ENCODE measurements at regions not wholly inside any gene's neighbourhood (a gene's known extent, or its start where the extent isn't known, plus 50 kb on each side); places are given as distances from the start of the nearest gene placed in this dataset.
"Not testable (repeated sequence)": the region's sequence is repeated elsewhere in the genome, so short reads cannot be mapped to it uniquely, and the experiment has no call there.

DNA sequence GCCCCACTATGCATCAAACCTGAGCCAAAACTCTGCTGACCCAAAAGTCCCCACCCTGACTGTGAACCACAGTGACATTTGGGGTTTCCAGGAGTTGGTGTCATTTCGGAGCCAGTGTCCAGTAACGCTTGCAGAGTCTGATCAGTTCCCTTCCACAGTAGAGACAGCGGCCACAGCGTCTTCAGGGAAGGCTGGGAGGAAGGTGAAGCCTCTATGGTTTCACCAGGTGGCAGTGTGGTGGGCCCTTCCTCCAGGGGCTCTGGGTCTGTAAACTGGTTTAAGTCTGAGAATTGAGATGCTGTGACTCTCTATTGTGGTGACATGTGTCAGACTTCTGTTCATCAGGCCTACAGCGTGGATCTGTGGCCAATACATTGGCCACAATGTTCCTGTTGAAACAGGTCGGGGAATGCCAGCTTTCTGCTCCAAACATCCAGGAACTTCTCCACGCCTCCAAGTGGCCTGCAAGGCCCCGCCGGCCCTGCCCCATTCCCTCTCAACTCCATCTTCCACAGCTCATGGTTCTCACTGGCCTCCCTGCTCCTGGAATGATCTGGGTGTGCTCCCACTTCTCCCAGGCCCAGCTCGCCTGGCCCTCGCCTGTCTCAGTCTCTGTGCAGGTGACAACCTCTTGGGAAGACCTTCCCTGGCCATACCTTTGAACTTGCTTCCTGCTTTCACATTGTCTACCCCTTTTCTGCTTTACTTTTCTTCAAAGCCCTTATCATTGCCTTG is 124.5 kb upstream of the FAM20C start:
- no peak for DNase-seq (ENCODE audit: extremely low read depth, low read depth, low spot score)

DNA sequence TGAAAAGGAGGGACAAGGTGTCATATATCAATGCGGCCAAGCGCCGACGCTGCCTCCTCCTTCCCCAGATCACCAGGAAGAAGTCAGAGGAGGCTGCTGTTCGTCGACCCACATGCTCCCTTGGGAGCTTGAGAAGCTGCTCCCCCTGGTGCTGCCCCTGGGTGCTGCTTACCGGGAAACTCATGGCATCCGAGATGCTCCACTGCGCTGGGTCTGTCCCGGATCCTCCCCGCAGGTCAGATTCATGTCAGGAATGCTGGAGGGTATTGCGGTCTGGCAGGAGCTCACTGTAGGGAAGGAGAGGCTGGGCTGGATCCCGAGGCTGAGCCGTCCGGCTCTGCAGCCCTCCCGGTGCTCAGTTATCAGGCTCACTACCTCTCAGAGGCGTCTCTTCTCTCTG is 123.7 kb upstream of the FAM20C start:
- no peak for DNase-seq (ENCODE audit: extremely low read depth, low read depth, low spot score)

DNA sequence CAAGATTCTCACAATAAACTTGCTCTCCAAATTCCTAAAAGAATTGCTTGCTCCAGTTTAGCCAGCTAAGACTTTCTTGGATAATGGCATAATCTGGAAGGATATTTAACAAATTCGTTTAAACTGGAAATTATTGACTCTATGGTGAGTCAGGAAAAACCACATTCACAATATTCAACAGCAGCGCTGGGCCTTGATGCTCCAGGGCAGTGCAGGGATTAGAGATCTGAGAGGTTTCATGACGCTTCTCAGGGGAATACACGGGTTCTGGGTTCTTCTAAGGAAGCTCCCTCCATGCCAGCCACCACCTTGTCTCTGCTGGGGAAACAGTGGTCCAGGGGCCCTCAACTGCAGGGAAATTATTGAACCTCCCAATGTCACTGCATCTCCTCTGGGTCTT is 123.3 kb upstream of the FAM20C start:
- not testable (repeated sequence) for DNase-seq (ENCODE audit: extremely low read depth, low read depth, low spot score)

DNA sequence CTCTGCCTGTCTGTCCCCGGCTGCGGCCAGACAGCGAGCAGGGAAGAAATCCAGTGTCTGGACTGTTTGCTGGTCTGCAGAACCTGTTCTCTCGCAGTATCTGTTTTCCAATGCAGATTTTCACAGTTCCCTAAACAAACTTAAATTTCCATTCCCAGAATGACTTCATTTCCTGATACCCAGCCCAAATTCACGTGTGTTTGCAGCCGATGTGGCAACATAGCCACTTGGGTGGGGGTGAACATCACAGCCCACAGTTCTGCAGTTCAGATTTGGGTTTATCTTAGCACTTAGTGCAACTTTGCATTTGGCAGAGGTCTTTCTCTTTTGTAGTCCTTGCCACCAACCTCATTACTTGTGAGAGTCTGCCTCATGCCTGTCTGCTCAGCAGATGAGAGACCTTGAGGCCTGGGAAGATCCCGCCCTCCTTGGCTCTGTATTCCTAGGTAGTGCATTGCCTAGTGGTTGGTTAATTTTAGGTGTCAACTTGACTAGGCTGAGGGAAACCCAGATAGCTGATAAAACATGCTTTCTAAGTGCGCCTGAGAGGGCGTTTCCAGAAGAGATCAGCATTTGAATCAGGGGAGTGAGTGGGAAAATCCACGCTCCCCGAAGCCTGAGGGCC is 122.8 kb upstream of the FAM20C start:
- DNase-seq (ENCODE audit: extremely low read depth, low read depth, low spot score) = not testable (repeated sequence)

DNA sequence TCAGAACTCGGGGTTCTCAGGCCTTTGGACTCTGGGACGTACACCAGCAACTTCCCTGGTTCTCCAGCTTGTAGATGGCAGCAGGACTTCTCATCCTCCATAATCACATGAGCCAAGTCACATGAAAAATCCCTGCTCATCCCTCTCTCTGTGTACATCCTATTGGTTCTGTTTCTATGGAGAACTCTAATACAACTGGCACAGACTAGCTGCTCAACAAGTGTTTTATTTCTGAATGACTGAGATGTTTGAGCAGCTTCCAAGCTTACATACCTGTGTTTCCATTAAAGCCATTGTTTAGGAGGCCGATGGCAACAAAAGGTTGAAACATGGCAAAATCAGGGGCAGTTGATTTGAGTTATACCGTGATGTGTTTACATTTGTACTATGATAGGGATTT is 122.2 kb upstream of the FAM20C start:
- not testable (repeated sequence) for DNase-seq (ENCODE audit: extremely low read depth, low read depth, low spot score)

DNA sequence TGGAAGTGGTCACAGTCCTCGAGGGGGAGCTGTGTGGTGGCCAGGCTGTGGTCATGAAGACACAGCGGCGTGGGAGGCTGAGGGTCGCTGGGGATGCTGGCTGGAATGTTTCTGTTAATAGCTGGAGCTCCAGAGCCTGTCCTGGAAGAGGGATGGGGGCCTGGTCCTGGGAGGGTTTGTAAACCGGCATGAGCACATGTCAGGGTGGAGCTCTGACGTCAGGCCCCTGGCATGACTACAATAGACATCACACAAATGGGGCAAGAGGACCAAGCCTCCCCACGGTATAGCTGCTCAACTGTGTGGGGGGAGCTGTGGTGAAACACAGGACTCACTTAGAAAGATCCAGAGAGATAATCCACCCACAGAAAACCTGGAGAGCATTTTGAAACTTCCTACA is 121.4 kb upstream of the FAM20C start:
- DNase-seq (ENCODE audit: extremely low read depth, low read depth, low spot score) = not testable (repeated sequence)

DNA sequence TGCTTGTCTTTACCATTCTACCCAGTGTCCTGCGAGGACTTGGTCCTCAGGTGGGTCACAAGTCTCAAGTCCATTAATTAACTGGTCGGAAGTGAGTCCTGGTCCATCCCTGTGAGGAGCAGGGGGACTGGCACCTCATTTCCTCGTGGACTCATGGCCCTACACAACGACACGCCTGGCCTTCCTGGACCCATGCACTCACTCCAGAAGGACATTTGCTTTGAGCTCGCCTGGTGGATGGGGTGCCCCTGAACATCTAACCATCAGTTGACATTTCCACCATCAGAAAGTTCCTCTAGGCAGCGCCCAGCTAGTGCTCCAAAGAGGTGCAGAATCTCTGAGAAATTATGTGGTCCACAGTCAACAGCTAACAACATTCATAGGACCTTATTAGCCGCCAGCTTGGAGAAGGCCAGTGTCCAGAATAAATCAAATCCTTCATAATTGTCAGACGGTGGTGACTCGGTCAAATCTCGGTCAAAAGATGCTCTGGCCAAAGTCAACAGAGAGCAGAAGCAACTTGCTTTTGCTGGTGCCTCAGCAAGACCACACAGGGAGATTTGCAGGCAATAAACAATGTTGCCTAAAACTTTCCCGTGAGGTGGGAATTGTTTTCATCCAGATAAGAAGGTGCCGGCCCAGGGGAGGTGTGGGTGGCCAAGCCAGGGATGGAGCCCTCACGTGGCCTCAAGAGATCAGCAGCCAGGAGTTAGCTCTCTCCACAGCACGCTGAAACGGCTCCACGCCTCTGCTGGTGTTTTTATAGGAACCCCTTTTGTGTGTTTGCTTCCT is 119.9 kb upstream of the FAM20C start:
- DNase-seq (ENCODE audit: extremely low read depth, low read depth, low spot score) = not testable (repeated sequence)

DNA sequence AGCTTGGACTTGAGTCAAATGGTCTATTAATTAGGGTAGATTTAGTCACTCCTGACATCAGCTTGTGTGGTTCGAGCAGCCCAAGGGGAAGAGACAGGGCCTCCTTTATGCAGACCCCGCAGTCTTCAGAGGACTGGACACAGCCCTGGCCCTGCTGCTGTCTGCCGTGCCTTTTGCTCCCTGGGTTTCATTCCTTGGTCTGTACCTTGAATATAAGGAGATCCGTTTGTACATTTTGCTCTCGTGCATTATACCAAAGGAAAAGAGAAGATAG is 119.4 kb upstream of the FAM20C start:
- not testable (repeated sequence) for DNase-seq (ENCODE audit: extremely low read depth, low read depth, low spot score)

DNA sequence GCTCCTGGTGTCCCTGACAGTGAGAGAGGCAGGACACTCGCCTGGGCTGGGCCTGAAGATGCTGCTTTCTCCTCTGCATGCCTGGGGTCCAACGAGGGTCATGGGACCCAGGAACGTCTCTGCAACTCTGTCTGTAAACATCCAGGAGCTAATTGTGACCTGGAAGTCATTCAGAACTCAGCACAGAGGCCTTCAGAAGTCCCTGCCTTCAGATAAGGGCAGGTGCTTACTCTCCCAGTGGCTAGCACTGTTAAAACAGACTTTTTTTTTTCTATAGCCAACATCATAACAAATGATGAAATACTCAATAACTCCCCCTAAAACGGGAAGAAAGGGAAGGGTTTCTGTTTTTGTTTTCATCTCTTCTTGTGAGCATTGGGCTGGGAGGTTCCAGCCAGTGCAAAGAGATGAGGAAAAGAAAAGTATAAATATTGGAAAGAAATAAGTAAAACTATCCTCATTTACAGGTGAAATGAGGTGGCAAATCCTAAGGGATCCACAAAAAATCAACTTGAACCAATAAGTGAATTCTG is 118.3 kb upstream of the FAM20C start:
- DNase-seq (ENCODE audit: extremely low read depth, low read depth, low spot score) = not testable (repeated sequence)

DNA sequence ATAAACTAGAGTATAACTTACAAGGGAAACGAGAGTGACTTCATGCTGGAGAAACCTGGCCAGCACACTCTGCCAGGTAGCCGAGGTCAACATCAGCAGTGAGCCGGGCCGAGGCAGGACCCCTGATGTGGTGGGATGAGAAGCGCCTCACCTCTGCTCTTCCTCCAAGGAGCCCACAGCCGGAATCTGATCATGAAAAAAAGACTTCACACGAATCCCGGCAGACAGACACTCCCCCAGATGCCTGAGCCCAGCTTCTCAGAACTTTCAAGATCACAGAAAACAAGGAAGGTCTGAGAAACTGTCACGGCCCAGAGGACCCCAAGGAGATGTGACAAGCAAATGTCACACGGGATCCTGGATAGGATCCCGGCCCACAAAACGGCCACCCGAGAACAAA is 116.9 kb upstream of the FAM20C start:
- not testable (repeated sequence) for DNase-seq (ENCODE audit: extremely low read depth, low read depth, low spot score)

DNA sequence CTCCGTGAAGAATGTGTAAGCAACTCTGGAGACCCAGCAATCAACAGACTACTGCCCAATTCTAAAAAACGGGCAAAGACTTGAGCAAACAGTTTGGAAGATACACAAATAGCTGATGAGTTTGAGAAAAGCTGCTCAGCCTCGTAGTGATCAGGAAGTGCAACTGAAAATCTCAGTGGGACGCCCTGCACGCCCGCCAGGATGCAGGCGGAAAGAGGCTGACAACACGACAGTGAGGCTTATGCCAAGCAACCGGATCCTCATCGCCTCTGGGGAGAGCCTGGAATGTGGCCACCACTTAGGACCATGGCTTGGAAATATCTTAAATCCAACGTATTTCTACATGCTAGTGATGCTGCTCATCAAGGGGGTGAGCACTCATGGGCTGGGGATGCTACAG is 116.2 kb upstream of the FAM20C start:
- DNase-seq (ENCODE audit: extremely low read depth, low read depth, low spot score) = not testable (repeated sequence)

DNA sequence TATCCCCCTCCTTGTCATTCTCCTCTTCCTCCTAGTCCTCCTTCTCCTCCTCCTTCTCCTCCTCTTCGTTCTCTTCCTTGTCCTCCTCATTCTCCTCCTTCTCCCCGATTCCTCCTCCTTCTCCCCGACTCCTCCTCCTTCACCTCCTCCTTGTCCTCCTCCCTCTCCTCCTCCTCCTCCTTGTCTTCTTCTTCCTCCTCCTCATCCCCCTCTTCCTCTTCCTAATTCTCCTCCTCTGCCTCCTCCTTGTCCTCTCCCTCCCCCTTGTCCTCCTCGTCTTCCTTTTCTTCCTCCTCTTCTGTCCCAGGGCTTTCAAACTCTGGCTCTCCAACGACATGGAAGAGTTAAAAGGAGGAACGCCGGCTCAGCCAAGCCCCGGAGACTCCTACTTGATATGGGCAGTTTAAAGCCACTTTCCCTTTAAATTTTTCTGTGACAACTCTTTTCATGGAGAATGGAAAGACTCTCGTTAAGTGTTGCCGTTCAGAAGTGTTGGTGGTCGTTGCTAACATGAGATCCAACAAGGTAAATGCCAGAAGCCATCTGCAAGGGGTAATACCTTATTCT is 115.5 kb upstream of the FAM20C start:
- DNase-seq (ENCODE audit: extremely low read depth, low read depth, low spot score) = not testable (repeated sequence)

DNA sequence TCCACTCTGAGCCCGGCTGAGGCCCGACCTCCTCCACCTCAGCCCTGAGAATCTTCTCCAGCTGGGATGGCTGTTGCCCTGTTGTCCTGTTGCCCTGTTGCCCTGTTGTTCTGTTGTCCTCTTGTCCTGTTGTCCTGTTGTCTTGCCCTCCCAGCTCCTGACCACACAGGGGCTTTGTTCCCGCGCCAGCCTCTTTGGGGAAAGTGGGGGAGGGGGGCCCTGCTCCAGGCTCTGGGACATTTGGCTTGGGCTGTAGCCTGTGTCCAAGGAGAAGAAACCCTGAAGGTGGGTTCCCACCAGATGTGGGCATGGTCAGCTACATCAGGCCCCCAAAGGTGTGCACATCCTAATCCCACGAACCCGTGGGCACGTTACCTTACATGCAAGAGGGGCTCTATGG is 113.5 kb upstream of the FAM20C start:
- not testable (repeated sequence) for DNase-seq (ENCODE audit: extremely low read depth, low read depth, low spot score)

DNA sequence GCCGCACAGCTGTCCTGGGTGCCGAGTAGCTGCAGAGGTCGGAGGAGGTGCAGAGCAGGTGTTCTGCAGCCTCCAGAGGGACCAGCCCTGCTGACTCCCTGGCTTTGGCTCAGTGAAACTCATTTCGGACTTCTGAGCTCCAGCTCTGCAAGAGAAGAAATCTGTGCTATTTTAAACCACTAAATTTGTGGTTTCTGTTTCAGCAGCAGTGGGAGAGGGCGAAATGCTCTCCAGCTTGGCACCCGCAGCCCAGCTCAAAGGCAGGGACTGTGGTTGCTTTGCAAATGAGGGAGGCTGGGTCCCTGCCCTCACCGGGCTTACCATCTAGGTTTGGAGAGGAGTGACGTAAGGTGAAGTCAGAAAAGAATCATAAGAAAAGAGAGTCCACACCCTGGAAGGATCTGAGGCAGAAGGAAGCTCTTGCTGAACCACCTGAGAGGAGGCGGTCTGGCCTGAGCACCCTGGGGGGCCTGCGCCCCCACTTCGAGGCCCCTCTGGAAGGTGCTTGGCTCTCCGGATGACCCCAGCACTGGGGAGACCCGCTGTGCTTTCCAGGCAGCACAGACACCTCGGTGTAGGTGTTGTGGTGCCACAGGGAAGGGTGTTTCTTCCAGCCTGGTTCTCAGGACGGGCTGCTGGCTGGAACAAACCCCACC is 112.8 kb upstream of the FAM20C start:
- DNase-seq (ENCODE audit: extremely low read depth, low read depth, low spot score) = not testable (repeated sequence)

DNA sequence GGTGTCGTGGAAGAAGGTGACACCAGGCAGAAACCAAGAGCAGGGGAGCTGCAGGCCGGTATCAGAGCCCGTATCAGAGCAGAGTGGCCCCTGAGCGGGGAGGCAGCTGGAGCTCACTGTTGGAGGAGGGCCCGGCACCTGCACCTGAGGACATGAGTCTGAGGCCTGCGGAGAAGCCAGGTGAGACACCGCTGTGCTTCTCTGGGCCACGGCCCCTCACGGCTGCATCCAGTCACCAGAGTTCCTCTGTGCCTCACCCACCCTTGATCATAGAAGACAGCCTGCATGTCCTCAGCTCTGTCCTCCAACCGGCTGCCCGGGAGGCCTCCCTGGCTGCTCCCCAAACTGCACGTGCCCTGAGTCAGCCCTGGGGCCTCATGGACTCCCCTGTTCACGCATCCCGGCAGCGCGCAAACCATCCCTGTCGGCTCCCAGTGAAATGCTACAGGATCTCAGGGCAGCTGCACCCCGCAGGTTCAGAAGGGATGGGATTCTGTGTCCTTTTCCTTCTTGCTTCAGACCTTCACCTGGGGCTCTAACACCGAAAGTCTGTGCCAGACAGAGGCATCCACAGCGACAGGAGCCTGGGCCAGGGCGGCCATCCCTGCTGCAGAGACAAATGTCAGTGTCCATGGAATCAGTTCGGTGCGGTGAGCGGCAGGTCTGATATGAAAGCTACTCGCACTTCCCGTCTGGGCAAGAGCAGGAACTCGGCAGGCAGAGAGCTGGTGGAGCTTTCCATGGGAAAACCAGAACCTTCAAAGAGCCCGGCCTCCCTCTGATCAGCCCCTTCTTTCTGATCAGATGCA is 111.9 kb upstream of the FAM20C start:
- DNase-seq (ENCODE audit: extremely low read depth, low read depth, low spot score) = no peak

DNA sequence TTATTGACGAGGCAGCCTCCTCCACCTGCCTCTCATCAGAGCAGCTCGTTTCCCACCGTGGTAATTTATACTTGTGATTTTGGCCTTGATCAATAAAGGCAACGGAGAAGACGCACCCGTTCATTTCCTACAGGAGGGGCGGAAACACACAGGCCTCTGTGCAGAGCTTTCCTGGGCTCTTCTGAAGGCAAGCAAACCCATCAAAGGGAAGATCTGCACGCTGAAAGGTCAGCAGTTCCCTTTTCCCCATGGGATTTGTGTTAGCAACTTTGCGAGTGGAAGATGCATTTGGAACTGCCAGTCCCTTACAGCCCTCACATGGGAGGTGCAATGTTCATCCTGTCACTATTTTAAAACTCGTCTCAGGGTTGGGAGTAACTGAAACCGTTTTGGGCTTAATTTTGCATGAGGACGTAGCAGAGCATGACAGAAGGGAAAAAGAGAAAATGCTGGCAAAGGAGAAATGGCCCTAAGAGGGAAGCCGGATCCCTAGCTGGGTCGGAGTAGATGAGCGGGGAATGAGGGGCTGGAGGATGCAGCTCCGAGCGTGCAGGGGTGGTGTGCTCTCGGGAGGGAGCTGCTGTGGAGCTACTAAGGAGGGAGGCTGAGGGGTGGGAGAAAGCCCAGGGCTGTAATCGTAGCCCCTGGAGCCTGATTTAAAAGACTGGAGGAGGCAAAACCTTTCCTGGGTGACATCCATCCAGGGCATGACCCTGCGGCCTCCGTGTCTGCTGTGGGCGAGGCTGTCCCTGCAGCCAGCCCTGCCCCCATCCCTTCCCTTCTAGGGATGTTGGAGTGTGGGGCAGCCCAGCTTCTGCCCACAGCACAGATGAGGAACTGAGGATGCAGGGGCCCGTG is 111.1 kb upstream of the FAM20C start:
- DNase-seq (ENCODE audit: extremely low read depth, low read depth, low spot score) = no peak

DNA sequence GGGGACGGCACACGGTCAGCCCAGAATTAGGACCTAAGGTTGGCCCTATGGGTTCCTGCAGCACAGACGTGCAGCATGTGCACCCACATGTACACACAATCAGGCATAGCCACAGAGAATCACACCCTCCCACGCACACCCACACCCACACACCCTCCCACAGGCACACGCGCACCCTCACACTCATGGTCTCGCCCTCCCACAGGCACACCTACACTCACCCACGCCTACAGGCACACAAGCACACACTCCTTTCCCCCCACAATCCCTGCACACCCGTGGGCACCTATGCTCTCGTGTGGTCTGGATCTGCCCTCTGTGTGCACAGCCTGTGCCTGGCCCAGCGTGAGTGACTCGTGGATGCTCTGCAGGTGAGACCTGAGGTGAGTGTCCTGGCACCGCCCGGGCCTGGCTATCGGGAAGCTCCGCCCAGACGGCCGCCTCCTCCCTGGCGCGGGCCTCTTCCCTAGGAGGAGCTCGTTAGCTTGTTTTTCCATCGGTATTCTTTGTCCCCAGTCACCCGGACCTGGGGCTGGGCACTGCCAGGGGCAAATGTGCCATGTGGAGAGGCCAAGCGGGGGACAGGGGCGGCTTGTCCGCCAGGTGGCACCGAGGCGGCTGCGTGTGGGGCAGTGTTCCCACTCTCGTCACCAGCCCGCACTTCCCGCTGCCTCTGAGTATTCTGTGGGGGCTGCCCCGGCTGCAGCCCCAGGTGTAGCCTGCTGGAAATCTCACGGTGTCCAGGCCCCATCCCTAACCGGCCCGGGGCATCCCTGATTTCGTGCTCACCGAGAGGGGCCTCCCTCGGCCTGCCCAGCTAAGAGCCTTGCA is 110.2 kb upstream of the FAM20C start:
- DNase-seq (ENCODE audit: extremely low read depth, low read depth, low spot score) = no peak

DNA sequence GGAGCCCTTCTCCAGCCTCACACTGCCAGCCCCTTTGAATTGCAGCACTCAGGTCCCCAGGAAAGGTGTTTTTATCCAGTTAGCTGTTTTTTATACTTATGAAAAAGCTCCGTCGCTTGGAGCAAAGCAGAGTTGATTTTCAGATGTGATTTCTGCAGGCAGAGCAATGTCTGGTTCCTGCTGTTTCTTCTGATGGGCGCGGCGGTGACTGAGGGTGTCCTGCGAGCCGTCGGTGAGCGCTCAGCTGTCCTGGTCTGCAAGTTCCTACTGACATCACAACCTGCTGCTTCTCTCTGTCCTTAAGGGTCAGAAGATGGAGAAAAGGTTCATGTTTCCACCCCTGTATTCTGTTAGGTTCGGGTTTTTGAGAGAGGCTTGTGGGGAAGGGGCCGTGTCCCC is 109.6 kb upstream of the FAM20C start:
- DNase-seq (ENCODE audit: extremely low read depth, low read depth, low spot score) = no peak

All from glomerular endothelial cell (primary cell).